GM18907 (cell line): ENCODE measurements at regions not wholly inside any gene's neighbourhood (a gene's known extent, or its start where the extent isn't known, plus 50 kb on each side); places are given as distances from the start of the nearest gene placed in this dataset.
"Not testable (repeated sequence)": the region's sequence is repeated elsewhere in the genome, so short reads cannot be mapped to it uniquely, and the experiment has no call there.

Experiments
- ATAC-seq: cut with Tn5 transposase; IDR thresholded peaks from one replicate; pipeline ENCODE4 v1.9.1; 2021; ENCODE audit warnings: mild to moderate bottlenecking, moderate library complexity; ENCODE audit not compliant: unreplicated experiment

DNA sequence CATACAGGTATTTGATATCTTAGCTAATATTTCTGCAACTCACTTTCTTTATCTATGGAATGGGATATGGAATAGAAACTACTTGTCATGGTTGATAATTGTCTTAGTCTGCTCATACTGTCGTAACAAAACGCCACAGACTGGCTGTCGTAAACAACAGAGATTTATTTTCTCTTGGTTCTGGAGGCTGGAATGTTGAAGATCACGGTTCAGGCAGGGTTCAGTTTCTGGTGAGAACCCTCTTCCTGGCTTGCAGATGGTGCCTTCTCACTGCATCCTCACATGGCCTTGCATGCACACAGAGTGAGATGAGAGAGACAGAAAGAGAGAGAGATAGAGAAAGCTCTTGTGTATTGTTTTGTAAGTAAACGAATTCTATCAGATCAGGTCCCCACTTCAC lies 332.7 kb upstream of the MAGI2 start:
- no peak for ATAC-seq

DNA sequence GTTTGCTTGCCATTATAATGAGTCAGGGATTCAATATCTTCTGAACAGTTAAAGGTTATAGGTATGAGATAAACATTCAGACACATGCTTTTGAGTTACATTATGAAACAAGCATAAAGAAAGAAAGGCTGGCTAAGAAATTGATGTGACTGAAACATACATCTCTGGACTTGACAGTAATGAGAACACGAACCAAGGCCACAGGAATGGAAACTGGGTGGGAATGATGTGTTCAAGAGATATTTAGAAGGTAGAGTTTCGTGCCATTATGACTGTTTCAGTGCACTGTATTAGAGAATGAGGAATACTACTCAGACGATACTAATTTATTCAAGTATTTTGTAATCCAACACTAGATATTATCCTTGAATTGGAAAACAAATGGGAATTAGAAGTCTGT lies 332.1 kb upstream of the MAGI2 start:
- no peak for ATAC-seq

DNA sequence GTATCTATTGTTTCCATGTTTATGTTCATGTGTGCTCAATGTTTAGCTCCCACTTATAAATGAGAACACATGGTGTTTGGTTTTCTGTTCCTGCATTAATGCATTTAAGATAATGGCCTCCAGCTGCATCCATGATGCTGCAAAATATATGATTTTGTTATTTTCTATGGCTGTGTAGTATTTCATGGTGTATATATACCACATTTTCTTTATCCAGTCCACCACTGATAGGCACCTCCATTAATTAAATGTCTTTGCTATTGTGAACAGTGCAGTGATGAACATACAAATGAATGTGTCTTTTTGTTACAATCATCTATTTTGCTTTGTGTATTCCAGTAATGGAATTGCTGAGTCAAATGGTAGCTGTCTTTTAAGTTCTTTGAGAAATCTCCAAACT lies 329.4 kb upstream of the MAGI2 start:
- ATAC-seq = no peak

- ATAC-seq = no peak
Observed at GRCh38 chr7:79782256-79782655, 328.8 kb upstream of the MAGI2 start.

- no peak for ATAC-seq
Observed at GRCh38 chr7:79781716-79782115, 328.2 kb upstream of the MAGI2 start.

GRCh38 chr7:79778786-79779770 lies 325.6 kb upstream of the MAGI2 start:
- ATAC-seq = no peak

DNA sequence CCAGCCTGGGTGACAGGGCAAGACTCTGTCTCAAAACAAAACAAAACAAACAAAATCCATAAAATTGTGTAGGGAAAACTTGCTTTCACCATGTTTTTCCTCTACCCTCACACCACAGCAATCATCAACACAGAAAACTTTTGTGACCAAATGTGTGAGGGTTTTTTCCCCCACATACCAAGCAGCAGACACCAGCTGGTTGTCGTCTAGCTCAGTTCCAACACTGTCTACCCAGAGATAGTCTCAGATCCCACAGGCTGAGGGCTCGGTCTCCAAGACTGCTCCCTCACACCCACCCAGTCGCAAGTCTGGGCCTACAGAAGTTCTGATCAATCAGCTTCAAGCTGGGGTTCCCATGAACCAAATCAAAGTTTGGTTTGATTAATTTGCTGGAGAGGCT lies 322.4 kb upstream of the MAGI2 start:
- ATAC-seq = no peak

- ATAC-seq = no peak
Observed at GRCh38 chr7:79774150-79774549, 320.7 kb upstream of the MAGI2 start.

DNA sequence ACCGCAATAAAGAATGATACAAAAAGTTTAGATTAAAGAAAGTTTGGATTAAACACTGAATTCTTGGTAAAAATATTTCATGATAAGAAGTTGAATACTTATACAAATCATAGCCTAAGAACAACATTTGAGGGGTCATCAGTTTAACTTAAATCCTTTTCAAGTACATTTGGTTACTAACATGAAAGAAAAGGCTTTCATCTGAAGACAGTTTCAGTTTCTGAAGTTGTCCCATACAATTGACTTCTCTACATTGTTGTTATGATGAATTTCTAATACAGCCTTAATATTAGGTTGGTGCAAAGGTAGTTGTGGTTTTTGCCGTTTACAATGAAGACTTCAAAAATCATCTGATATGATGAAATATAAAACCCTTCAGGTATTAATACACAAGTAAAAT lies 317.5 kb upstream of the MAGI2 start:
- no peak for ATAC-seq

GRCh38 chr7:79770063-79770462 lies 316.6 kb upstream of the MAGI2 start:
- ATAC-seq = no peak

DNA sequence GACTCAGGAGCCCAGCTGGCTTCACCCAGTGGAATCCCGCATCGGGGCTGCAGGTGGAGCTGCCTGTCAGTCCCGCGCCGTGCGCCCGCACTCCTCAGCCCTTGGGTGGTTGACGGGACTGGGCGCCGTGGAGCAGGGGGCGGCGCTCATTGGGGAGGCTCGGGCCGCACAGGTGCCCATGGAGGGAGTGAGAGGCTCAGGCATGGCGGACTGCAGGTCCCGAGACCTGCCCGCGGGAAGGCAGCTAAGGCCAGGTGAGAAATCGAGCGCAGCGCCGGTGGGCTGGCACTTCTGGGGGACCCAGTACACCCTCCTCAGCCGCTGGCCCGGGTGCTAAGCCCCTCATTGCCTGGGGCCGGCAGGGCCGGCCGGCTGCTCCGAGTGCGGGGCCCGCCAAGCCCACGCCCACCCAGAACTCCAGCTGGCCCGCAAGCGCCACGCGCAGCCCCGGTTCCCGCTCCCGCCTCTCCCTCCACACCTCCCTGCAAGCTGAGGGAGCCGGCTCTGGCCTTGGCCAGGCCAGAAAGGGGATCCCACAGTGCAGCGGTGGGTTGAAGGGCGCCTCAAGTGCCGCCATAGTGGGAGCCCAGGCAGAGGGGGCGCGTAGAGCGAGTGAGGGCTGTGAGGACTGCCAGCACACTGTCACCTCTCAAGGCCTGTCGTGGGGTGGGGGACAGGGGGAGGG lies 314.6 kb upstream of the MAGI2 start:
- ATAC-seq = not testable (repeated sequence)

GRCh38 chr7:79767192-79767591 lies 313.7 kb upstream of the MAGI2 start:
- not testable (repeated sequence) for ATAC-seq

- ATAC-seq = no peak
Observed at GRCh38 chr7:79761876-79762429, 308.5 kb upstream of the MAGI2 start.

DNA sequence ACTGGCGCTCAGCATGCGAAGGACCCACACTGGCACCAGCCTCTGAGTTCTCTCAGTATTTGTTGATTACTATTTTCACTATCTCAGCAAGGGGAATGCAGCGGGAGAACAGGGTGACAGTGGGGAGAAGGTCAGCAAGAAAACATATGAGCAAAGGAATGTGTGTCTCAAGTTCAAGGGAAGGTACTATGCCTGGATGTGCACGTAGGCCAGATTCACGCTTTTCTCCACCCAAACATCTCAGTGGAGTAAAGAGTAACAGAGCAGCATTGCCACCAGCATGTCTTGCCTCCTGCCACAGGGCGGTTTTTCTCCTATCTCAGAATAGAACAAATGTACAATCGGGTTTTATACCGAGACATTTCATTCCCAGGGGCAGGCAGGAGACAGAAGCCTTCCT lies 297.5 kb upstream of the MAGI2 start:
- ATAC-seq = not testable (repeated sequence)

DNA sequence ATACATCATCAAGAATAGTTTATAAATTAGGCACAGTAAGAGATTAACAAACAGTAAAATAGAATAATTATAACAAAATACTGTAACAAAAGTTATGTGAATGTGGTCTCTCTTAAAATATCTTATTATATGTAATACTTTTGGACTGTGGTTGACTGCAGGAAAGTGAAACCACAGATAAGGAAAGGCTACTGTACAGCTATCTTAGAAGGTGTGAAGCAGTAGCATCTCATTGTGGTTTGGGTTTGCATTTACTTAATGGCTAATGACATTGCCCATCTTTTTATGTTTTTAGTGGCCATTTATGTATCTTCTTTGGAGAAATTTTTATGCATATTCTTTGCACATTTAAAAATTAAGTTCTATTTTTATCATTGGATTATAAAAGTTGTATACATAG lies 296.4 kb upstream of the MAGI2 start:
- no peak for ATAC-seq

DNA sequence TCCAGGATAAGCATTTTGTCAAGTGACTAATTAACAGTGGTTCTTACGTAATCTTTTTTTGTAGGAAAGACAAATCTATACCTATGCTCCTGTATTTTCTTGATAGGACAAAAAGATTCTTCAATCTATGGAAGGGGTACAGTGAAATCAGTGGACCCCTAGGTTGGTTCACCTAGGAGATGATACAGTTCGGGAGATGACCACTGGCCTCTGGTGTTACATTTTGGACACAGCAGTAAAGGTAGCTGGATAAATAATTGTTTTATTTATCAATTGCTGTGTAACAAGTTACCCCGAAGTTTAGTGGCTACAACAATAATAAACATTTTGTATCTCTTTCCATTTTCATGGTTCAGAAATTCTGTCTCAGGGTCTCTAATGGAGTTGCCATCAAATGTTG lies 288.2 kb upstream of the MAGI2 start:
- ATAC-seq = no peak

DNA sequence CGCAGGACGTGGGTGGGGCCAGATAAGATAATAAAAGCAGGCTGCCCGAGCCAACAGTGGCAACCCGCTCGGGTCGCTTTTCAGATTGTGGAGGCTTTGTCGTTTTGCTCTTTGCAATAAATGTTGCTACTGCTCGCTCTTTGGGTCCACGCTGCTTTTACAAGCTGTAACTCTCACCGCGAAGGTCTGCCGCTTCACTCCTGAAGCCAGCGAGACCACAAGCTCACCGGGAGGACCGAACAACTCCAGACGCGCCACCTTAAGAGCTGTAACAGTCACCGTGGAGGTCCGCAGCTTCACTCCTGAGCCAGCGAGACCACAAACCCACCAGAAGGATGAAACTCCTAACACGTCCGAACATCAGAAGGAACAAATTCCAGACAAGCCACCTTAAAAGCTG lies 286.6 kb upstream of the MAGI2 start:
- no peak for ATAC-seq

DNA sequence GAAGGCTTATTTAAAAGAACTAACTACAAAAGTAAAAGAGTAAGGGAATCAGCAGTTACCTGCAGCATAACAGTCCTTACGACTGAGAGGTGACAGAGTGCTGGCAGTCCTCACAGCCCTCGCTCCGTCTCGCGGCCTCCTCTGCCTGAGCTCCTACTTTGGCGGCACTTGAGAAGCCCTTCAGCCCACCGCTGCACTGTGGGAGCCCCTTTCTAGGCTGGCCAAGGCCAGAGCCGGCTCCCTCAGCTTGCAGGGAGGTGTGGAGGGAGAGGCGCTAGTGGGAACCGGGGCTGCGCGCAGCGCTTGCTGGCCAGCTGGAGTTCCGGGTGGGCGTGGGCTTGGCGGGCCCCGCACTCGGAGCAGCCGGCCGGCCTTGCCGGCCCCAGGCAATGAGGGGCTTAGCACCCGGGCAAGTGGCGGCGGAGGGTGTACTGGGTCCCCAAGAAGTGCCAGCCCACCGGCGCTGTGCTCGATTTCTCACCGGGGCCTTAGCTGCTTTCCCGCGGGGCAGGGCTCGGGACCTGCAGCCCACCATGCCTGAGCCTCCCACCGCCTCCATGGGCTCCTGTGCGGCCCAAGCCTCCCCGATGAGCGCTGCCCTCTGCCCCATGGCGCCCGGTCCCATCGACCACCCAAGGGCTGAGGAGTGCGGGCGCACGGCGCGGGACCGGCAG lies 285.7 kb upstream of the MAGI2 start:
- not testable (repeated sequence) for ATAC-seq

DNA sequence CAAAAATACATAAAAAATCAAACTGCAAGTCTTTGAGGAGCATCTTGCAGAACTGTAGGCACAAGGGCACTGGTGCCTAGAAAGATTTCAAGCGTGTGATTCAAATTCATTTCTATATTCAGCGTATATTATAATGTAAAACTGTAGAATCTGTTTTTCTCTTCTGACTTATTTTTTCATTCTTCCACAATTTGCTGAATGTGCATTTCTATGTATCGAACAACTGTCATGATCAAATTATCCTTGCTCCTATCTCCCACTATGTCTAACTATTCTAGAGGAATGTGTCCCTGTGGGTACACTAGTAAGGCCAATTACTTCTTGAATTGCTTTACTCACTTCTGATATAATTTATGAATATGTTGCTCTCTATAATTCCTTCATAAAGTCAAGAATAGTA lies 283.0 kb upstream of the MAGI2 start:
- no peak for ATAC-seq

- ATAC-seq = no peak
Observed at GRCh38 chr7:79735012-79735411, 281.5 kb upstream of the MAGI2 start.

DNA sequence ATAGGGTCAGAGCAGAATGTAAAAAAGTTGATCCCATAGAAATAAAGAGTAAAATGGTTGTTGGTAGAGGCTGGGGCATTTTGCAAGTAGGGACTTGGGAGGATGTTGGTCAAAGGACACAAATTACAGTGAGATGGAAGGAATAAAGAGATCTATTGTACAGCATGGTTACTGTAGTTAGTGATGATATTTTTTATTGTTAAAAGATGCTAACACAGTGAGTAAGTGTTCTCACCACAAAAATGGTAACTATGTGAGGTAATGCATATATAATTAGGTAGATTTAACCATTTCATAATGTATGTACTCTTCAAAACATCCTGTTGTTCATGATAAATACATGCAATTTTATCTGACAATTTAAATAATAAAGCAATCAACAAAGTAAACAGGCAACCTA lies 280.7 kb upstream of the MAGI2 start:
- ATAC-seq = no peak
